Mesenchymal stem cell (in vitro differentiated cells and primary cell): ENCODE measurements at regions not wholly inside any gene's neighbourhood (a gene's known extent, or its start where the extent isn't known, plus 50 kb on each side); places are given as distances from the start of the nearest gene placed in this dataset.
"Not testable (repeated sequence)": the region's sequence is repeated elsewhere in the genome, so short reads cannot be mapped to it uniquely, and the experiment has no call there.

Source experiments
- DNase-seq: peaks from one replicate; pipeline ENCODE4 v3.0.0-alpha.2; 2013
- H2AFZ ChIP-seq: one replicate; pipeline ENCODE4 v1.6.1; 2013; ENCODE audit warnings: low read depth, mild to moderate bottlenecking, control low read depth, inconsistent platforms, low read length, moderate library complexity
- H2AK5ac ChIP-seq: 2 replicates; pipeline ENCODE4 v1.6.1; 2013; ENCODE audit warnings: low read length, moderate library complexity, mild to moderate bottlenecking, inconsistent platforms; ENCODE audit not compliant: severe bottlenecking
- H2BK120ac ChIP-seq: one replicate; pipeline ENCODE4 v1.6.1; 2013; ENCODE audit warnings: low read depth, mild to moderate bottlenecking, inconsistent platforms, low read length, moderate library complexity
- H2BK12ac ChIP-seq, 2 experiments: one replicate each; pipeline ENCODE4 v1.6.1; 2013; ENCODE audit warnings: inconsistent platforms in 2 of 2, low read length in 2 of 2, mild to moderate bottlenecking in 2 of 2, moderate library complexity in 2 of 2, control low read depth in 1 of 2
- H2BK15ac ChIP-seq: one replicate; pipeline ENCODE4 v1.6.1; 2013; ENCODE audit warnings: mild to moderate bottlenecking, low read depth, inconsistent platforms; ENCODE audit not compliant: poor library complexity, severe bottlenecking
- H2BK5ac ChIP-seq: 2 replicates; pipeline ENCODE4 v1.6.1; 2013; ENCODE audit warnings: low read depth, mild to moderate bottlenecking, low read length, control low read depth, inconsistent platforms; ENCODE audit not compliant: poor library complexity, severe bottlenecking
- H3K14ac ChIP-seq, 2 experiments: one replicate each; pipeline ENCODE4 v1.6.1; 2013; ENCODE audit warnings: inconsistent platforms in 2 of 2, low read length in 2 of 2, control low read depth in 1 of 2, mild to moderate bottlenecking in 1 of 2, moderate library complexity in 1 of 2
- H3K18ac ChIP-seq, 2 experiments: one replicate each; pipeline ENCODE4 v1.6.1; 2013; ENCODE audit warnings: inconsistent platforms in 2 of 2, low read length in 2 of 2, control low read depth in 1 of 2, low read depth in 1 of 2, mild to moderate bottlenecking in 1 of 2
- H3K23ac ChIP-seq, 2 experiments: one replicate each; pipeline ENCODE4 v1.6.1; 2013; ENCODE audit warnings: inconsistent platforms in 2 of 2, low read length in 2 of 2, mild to moderate bottlenecking in 2 of 2, moderate library complexity in 2 of 2, control low read depth in 1 of 2
- H3K27ac ChIP-seq: 2 replicates; pipeline ENCODE4 v1.5.1; 2013; ENCODE audit warnings: mild to moderate bottlenecking, moderate library complexity, low read length, control low read depth, inconsistent platforms; ENCODE audit not compliant: poor library complexity, severe bottlenecking
- H3K27me3 ChIP-seq, 2 experiments: 2 replicates each; pipeline versions ENCODE4 v1.6.1 to v1.7.0; 2013; ENCODE audit warnings: low read length in 2 of 2, mild to moderate bottlenecking in 2 of 2, moderate library complexity in 2 of 2, control low read depth in 1 of 2, inconsistent platforms in 1 of 2; ENCODE audit not compliant: control insufficient read depth in 1 of 2, insufficient read depth in 1 of 2
- H3K36me3 ChIP-seq, 2 experiments: 2 replicates each; pipeline versions ENCODE4 v1.6.1 to v1.7.0; 2013; ENCODE audit warnings: low read length in 2 of 2, control low read depth in 1 of 2, inconsistent platforms in 1 of 2, low read depth in 1 of 2, mild to moderate bottlenecking in 1 of 2; ENCODE audit not compliant: insufficient read depth in 2 of 2, control insufficient read depth in 1 of 2
- H3K4ac ChIP-seq, 2 experiments: one replicate each; pipeline ENCODE4 v1.6.1; 2013; ENCODE audit warnings: inconsistent platforms in 2 of 2, low read length in 2 of 2, mild to moderate bottlenecking in 2 of 2, moderate library complexity in 2 of 2, control low read depth in 1 of 2, low read depth in 1 of 2
- H3K4me1 ChIP-seq: 2 replicates; pipeline ENCODE4 v1.6.1; 2013; ENCODE audit warnings: low read depth, low read length, control low read depth; ENCODE audit not compliant: control insufficient read depth, insufficient read depth
- H3K4me2 ChIP-seq: 2 replicates; pipeline ENCODE4 v1.6.1; 2013; ENCODE audit warnings: low read length, mild to moderate bottlenecking, inconsistent platforms; ENCODE audit not compliant: poor library complexity, severe bottlenecking
- H3K4me3 ChIP-seq, 2 experiments: 2 replicates each; pipeline versions ENCODE4 v1.5.1 to v1.7.0; 2013; ENCODE audit warnings: low read length in 2 of 2, mild to moderate bottlenecking in 2 of 2, control low read depth in 1 of 2, low read depth in 1 of 2; ENCODE audit not compliant: insufficient read depth in 1 of 2
- H3K79me1 ChIP-seq: replicated peaks from 2 replicates; pipeline ENCODE4 v1.6.1; 2013; ENCODE audit warnings: mild to moderate bottlenecking, control low read depth, low read length, inconsistent platforms; ENCODE audit not compliant: poor library complexity, severe bottlenecking
- H3K9ac ChIP-seq: 2 replicates; pipeline ENCODE4 v1.7.0; 2013; ENCODE audit warnings: mild to moderate bottlenecking, low read length, moderate library complexity
- H3K9me3 ChIP-seq: 2 replicates; pipeline ENCODE4 v1.7.0; 2013; ENCODE audit warnings: mild to moderate bottlenecking, low read length; ENCODE audit not compliant: control insufficient read depth
- H4K8ac ChIP-seq: one replicate; pipeline ENCODE4 v1.6.1; 2013; ENCODE audit warnings: inconsistent platforms, mild to moderate bottlenecking, low read length, moderate library complexity
- H4K91ac ChIP-seq: one replicate; pipeline ENCODE4 v1.6.1; 2013; ENCODE audit warnings: mild to moderate bottlenecking, low read length, inconsistent platforms
- WGBS: methylation state at CpG from one replicate; pipeline ENCODE4 v1.1.7; 2013; ENCODE audit warnings: mixed read lengths; 5-methylcytosine and 5-hydroxymethylcytosine counted together

GRCh38 chrX:3411626-3412025 is 65.2 kb upstream of the MXRA5 start:
- H3K36me3 ChIP-seq, H3K79me1 ChIP-seq, H3K4ac ChIP-seq, H3K14ac ChIP-seq, H4K8ac ChIP-seq, DNase-seq, H3K4me2 ChIP-seq, H2AFZ ChIP-seq, H3K18ac ChIP-seq, H3K27ac ChIP-seq, H3K9me3 ChIP-seq, H2BK5ac ChIP-seq, H4K91ac ChIP-seq, H3K4me1 ChIP-seq, H2BK12ac ChIP-seq, H3K9ac ChIP-seq, H3K23ac ChIP-seq, H2AK5ac ChIP-seq, H3K4me3 ChIP-seq, H2BK15ac ChIP-seq, H2BK120ac ChIP-seq, H3K27me3 ChIP-seq: not testable (repeated sequence)
- no CpG with 5 or more reads among the region's 2 CpGs for WGBS

- H3K14ac ChIP-seq, H4K8ac ChIP-seq, H2BK12ac ChIP-seq, H3K36me3 ChIP-seq, H3K27me3 ChIP-seq, H3K4me1 ChIP-seq, H3K4me2 ChIP-seq, H3K9ac ChIP-seq, H3K23ac ChIP-seq, H3K27ac ChIP-seq, H3K4ac ChIP-seq, DNase-seq, H3K9me3 ChIP-seq, H2AK5ac ChIP-seq, H2BK120ac ChIP-seq, H3K4me3 ChIP-seq, H2BK15ac ChIP-seq, H4K91ac ChIP-seq, H2BK5ac ChIP-seq, H3K79me1 ChIP-seq, H3K18ac ChIP-seq, H2AFZ ChIP-seq: not testable (repeated sequence)
- WGBS: 95% methylated on average over 3 of the region's 4 CpGs
Observed at GRCh38 chrX:3409936-3410335, 63.5 kb upstream of the MXRA5 start.

GRCh38 chrX:3407781-3408180 is 61.3 kb upstream of the MXRA5 start:
- H3K27ac ChIP-seq: no peak overlapping the region
- H2BK5ac ChIP-seq: no peak overlapping the region
- H3K4me1 ChIP-seq: no peaks in the 10 kb centered on the region
- no peaks in the 10 kb centered on the region for H3K36me3 ChIP-seq
- H3K79me1 ChIP-seq: no peaks in the 10 kb centered on the region
- H3K23ac ChIP-seq: no peak overlapping the region
- H3K14ac ChIP-seq: no peak overlapping the region
- no peak overlapping the region for H3K4me3 ChIP-seq
- 94% methylated on average over 1 of the region's 3 CpGs for WGBS
- no peak overlapping the region for H2AFZ ChIP-seq
- H2BK120ac ChIP-seq: no peak overlapping the region
- no peak overlapping the region for H2AK5ac ChIP-seq
- no peak overlapping the region for H4K8ac ChIP-seq
- H3K9ac ChIP-seq: no peak overlapping the region
- peaks cover 4% of the 10 kb centered on the region for H3K9me3 ChIP-seq
- H4K91ac ChIP-seq: no peak overlapping the region
- H2BK15ac ChIP-seq: no peak overlapping the region
- H3K18ac ChIP-seq: no peak overlapping the region
- no peaks in the 10 kb centered on the region for H3K27me3 ChIP-seq
- DNase-seq: no peak
- no peak overlapping the region for H3K4ac ChIP-seq
- H3K4me2 ChIP-seq: no peak overlapping the region
- no peak overlapping the region for H2BK12ac ChIP-seq

- H3K14ac ChIP-seq: no peak overlapping the region
Observed at GRCh38 chrX:3407121-3407520, 60.7 kb upstream of the MXRA5 start.

More at GRCh38 chrX:3407121-3407520, 60.7 kb upstream of the MXRA5 start:
- H3K4me3 ChIP-seq: no peak overlapping the region
- no peaks in the 10 kb centered on the region for H3K27me3 ChIP-seq
- H3K4ac ChIP-seq: no peak overlapping the region
- no CpG with 5 or more reads among the region's 3 CpGs for WGBS
- no peak overlapping the region for H2BK120ac ChIP-seq
- H3K23ac ChIP-seq: no peak overlapping the region
- no peaks in the 10 kb centered on the region for H3K79me1 ChIP-seq
- no peak for DNase-seq
- H3K9me3 ChIP-seq: peaks cover 6% of the 10 kb centered on the region
- no peak overlapping the region for H2BK12ac ChIP-seq
- H2AK5ac ChIP-seq: no peak overlapping the region
- H2AFZ ChIP-seq: no peak overlapping the region
- no peak overlapping the region for H4K8ac ChIP-seq
- no peak overlapping the region for H2BK15ac ChIP-seq
- no peaks in the 10 kb centered on the region for H3K4me1 ChIP-seq
- H3K36me3 ChIP-seq: no peaks in the 10 kb centered on the region
- no peak overlapping the region for H4K91ac ChIP-seq
- H3K18ac ChIP-seq: no peak overlapping the region
- H3K27ac ChIP-seq: no peak overlapping the region
- H3K9ac ChIP-seq: no peak overlapping the region
- no peak overlapping the region for H2BK5ac ChIP-seq
- no peak overlapping the region for H3K4me2 ChIP-seq
